Pancreas (tissue), 10 donors: ENCODE measurements at regions not wholly inside any gene's neighbourhood (a gene's known extent, or its start where the extent isn't known, plus 50 kb on each side); places are given as distances from the start of the nearest gene placed in this dataset.

Source experiments
- ATAC-seq, 4 donors: fragments of 200-7000 bp; cut with Tn5 transposase; one replicate each; pipeline versions ENCODE4 v1.8.0 to v1.9.1; 2020; ENCODE audit warnings: mild to moderate bottlenecking in 4 of 4, moderate library complexity in 4 of 4
- DNase-seq, 6 donors: peaks; one replicate each; pipeline ENCODE4 v3.0.0-alpha.2; 2020
- FAIRE-seq: peaks from 2 replicates; lab custom pipeline; 2012; peaks lifted over from hg19 to GRCh38; lab: Jason Lieb, UNC
- H3K27ac ChIP-seq, 4 donors: fragments of 200-600 bp; sonication (generic); 1 replicate in 3 of 4; 2 replicates in 1 of 4; pipeline versions ENCODE4 v1.5.0 to v1.8.0; 2020
- H3K27me3 ChIP-seq, 4 donors: fragments of 200-600 bp; one replicate each; pipeline ENCODE4 v1.8.0; 2021
- H3K36me3 ChIP-seq, 3 donors: fragments of 200-600 bp; sonication (generic) in 1 of 3; one replicate each; pipeline versions ENCODE4 v1.5.0 to v1.8.0; 2020 to 2021
- H3K4me1 ChIP-seq, 3 donors: fragments of 200-600 bp; one replicate each; pipeline ENCODE4 v1.8.0; 2021
- H3K4me3 ChIP-seq, 4 donors: fragments of 200-600 bp; sonication (generic) in 2 of 4; one replicate each; pipeline versions ENCODE4 v1.5.0 to v1.8.0; 2020 to 2021
- H3K9me3 ChIP-seq, 4 donors: fragments of 200-600 bp; one replicate each; pipeline ENCODE4 v1.8.0; 2021
- CTCF ChIP-seq, 4 donors: fragments of 200-600 bp; sonication (generic) in 3 of 4; IDR thresholded peaks; one replicate each; pipeline versions ENCODE4 v1.5.0 to v1.8.0; 2021; ENCODE audit warnings: antibody characterized with exemption in 4 of 4
- WGBS, 2 donors: extraction: QIAGEN DNeasy Blood & Tissue Kit; methylation state at CpG; one replicate each; pipeline ENCODE4 v1.1.7; 2013; 5-methylcytosine and 5-hydroxymethylcytosine counted together
- intact Hi-C, 3 donors: fragments of 100-400 bp; cut with DNase I; formaldehyde crosslinking; loops; one replicate each; pipeline versions ENCODE4 v1.11.1 to v1.14.2; 2022
- donor health status: healthy with polysubstance abuse.
- donor health status: DM: no; HTN: no; CAD: no; lungs with moderate emphysema.
- donor health status: DM: no; HTN: no; CAD: no.
- donor health status: control.
- donor health status: control.
- donor health status: Bipolar disorder and iron deficiency.
- donor health status: DM: yes; HTN: yes; CAD: no.
- donor health status: DM: no; HTN: no; CAD: no.
- donor health status: DM: no; HTN: no; CAD: no.
- donor health status: DM: yes; HTN: yes; CAD: no.

- Histone ChIP-seq H3K36me3 (peaks cover 0 to 3% (median 0%) of the 10 kb centered on the region in 3 donors), H3K27me3 (peaks cover 0 to 6% (median 0%) of the 10 kb centered on the region in 4 donors), H3K4me3 (no peak overlapping the region), H3K27ac (no peak overlapping the region), H3K4me1 (no peaks in the 10 kb centered on the region), H3K9me3 (no peaks in the 10 kb centered on the region)
- ATAC-seq (no peak), FAIRE-seq (no peak), DNase-seq (no peak)
- intact Hi-C loops = no loop called here
- no peak for TF ChIP-seq CTCF (IDR thresholded peaks at IDR 0.05)
- WGBS, 2 donors = 78% methylated on average over 19 of the region's 19 CpGs
These were observed 330.1 kb upstream of the MGMT start for GRCh38 chr10:129136951-129137350.

- H3K36me3 ChIP-seq = peaks cover 0 to 3% (median 0%) of the 10 kb centered on the region in 3 donors
- H3K27me3 ChIP-seq = no peaks in the 10 kb centered on the region
- no peak for TF ChIP-seq CTCF (IDR thresholded peaks at IDR 0.05)
- FAIRE-seq (no peak), ATAC-seq (peak in 3 of 4 donors; percentile 37 to 64 (median 45)), DNase-seq (no peak)
- H3K4me3 ChIP-seq = peak overlapping the region in 1 of 4 donors; percentile 2
- no peaks in the 10 kb centered on the region for H3K9me3 ChIP-seq
- intact Hi-C loops = no loop called here
- H3K27ac ChIP-seq = no peak overlapping the region
- WGBS, 2 donors = 18 to 23% methylated on average over 18 of the region's 18 CpGs
- H3K4me1 ChIP-seq = no peaks in the 10 kb centered on the region
These were observed 325.8 kb upstream of the MGMT start for GRCh38 chr10:129140921-129141885.

- DNase-seq = no peak
- no peak for ATAC-seq
- intact Hi-C loops = no loop called here
- Histone ChIP-seq H3K36me3 (no peaks in the 10 kb centered on the region), H3K27me3 (peaks cover 0 to 5% (median 0%) of the 10 kb centered on the region in 4 donors), H3K27ac (no peak overlapping the region), H3K4me1 (no peaks in the 10 kb centered on the region), H3K9me3 (no peaks in the 10 kb centered on the region), H3K4me3 (no peak overlapping the region)
- WGBS, 2 donors = 45 to 69% methylated on average over 1 of the region's 1 CpG
- TF ChIP-seq CTCF (IDR thresholded peaks at IDR 0.05) = no peak
- no peak for FAIRE-seq
These were observed 315.8 kb upstream of the MGMT start for GRCh38 chr10:129151281-129151680.

GRCh38 chr10:129156406-129156805, 310.6 kb upstream of the MGMT start:
- no peaks in the 10 kb centered on the region for H3K36me3 ChIP-seq
- DNase-seq (no peak), FAIRE-seq (no peak), ATAC-seq (no peak)
- no peak overlapping the region for H3K4me3 ChIP-seq
- TF ChIP-seq CTCF (IDR thresholded peaks at IDR 0.05) = no peak
- H3K9me3 ChIP-seq = no peaks in the 10 kb centered on the region
- H3K27ac ChIP-seq = no peak overlapping the region
- intact Hi-C loops = no loop called here
- no peaks in the 10 kb centered on the region for H3K4me1 ChIP-seq
- H3K27me3 ChIP-seq = peaks cover 0 to 9% (median 0%) of the 10 kb centered on the region in 4 donors
- WGBS, 2 donors = 41 to 49% methylated on average over 2 of the region's 2 CpGs

- DNase-seq (no peak), ATAC-seq (no peak), FAIRE-seq (no peak)
- WGBS, 2 donors = 87 to 91% methylated on average over 5 of the region's 5 CpGs
- no peak for TF ChIP-seq CTCF (IDR thresholded peaks at IDR 0.05)
- intact Hi-C loops = no loop called here
- Histone ChIP-seq H3K9me3 (no peaks in the 10 kb centered on the region), H3K4me3 (no peak overlapping the region), H3K27ac (no peak overlapping the region), H3K27me3 (peaks cover 0 to 9% (median 0%) of the 10 kb centered on the region in 4 donors), H3K4me1 (no peaks in the 10 kb centered on the region), H3K36me3 (no peaks in the 10 kb centered on the region)
These were observed 309.9 kb upstream of the MGMT start for GRCh38 chr10:129157185-129157584.
